C4-2B (cell line): ENCODE measurements at regions not wholly inside any gene's neighbourhood (a gene's known extent, or its start where the extent isn't known, plus 50 kb on each side); places are given as distances from the start of the nearest gene placed in this dataset.

Experiments
- H3K27ac ChIP-seq: fragments of 450-650 bp; 2 replicates; pipeline ENCODE4 v1.5.1; 2017
- ZFX ChIP-seq: fragments of 450-650 bp; IDR thresholded peaks from 2 replicates; pipeline ENCODE4 v1.6.1; 2017
- TF ChIP-seq, protein P1 (sequence below): fragments of 450-650 bp; conservative IDR thresholded peaks from 2 replicates; pipeline ENCODE4 v1.5.1; 2017; ENCODE audit warnings: mild to moderate bottlenecking

DNA sequence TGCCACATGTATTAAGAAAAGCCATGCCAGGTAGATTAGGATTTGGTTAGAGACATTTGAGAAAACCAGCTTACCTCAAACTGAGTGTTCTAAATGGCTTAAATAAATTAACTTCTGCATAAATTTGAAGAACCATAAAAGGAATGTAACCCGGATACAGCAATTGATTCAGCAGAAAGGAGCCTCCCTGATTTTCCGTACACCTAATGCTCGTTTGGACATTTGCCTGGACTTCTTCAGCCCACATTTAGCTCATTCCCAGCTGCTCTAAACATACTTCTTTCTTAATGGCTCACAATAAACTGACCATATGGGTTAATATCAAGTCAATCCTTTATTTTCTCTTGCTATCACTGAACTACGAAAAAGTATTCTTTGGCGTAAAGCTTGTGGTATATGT lies 392.4 kb downstream of the ZNF516 start:
- TF ChIP-seq, protein P1, sequence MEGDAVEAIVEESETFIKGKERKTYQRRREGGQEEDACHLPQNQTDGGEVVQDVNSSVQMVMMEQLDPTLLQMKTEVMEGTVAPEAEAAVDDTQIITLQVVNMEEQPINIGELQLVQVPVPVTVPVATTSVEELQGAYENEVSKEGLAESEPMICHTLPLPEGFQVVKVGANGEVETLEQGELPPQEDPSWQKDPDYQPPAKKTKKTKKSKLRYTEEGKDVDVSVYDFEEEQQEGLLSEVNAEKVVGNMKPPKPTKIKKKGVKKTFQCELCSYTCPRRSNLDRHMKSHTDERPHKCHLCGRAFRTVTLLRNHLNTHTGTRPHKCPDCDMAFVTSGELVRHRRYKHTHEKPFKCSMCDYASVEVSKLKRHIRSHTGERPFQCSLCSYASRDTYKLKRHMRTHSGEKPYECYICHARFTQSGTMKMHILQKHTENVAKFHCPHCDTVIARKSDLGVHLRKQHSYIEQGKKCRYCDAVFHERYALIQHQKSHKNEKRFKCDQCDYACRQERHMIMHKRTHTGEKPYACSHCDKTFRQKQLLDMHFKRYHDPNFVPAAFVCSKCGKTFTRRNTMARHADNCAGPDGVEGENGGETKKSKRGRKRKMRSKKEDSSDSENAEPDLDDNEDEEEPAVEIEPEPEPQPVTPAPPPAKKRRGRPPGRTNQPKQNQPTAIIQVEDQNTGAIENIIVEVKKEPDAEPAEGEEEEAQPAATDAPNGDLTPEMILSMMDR, result no peak
- TF ChIP-seq ZFX, result no peak

DNA sequence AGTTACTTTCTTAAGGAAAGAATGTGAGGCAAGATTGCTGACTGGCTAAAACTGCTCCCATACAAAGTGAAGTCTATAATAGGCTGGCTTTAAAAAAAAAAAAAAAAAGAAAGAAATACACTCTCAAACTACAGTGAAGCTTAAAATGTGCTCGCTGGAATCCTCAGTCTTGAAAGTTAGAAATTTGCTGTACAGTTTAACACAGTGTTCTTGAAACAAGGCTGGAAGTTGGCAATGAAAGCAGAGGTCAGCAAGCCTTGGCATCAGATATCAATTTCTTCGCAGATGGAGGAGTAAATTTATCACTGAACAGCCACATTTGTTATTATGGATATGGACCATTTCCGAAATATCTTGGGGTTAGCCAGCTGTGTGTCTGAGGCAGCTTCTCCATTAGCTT lies 392.9 kb downstream of the ZNF516 start:
- TF ChIP-seq, protein P1, result no peak
- no peak for TF ChIP-seq ZFX

More for the DNA sequence above, 392.4 kb downstream of the ZNF516 start:
- no peak overlapping the region for H3K27ac ChIP-seq

DNA sequence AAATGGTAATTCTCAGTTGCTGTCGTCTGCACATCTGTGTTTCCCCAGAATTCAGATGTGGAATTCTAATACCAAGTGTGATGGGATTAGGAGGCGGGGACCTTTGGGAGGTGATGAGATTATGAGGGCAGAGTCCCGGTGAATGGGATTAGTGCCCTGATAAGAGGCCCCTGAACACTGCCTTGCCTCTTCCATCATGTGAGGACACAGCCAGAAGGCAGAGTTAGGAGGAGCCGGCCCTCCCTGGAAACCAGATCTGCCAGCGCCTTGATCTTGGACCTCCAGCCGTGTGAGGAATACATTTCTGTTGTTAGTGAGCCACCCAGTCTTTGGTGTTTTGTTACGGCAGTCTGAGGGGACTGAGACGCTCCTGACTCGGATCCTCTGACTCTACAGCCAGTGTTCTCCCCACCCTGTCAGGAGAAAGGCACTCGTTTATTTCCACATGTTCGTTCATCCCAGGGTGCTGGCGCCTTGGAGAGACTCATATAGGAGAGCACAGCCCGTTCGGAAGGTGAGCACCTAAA lies 395.0 kb downstream of the ZNF516 start:
- H3K27ac ChIP-seq, result no peak overlapping the region
- no peak for TF ChIP-seq ZFX
- TF ChIP-seq, protein P1, result no peak

More for the DNA sequence above, 392.9 kb downstream of the ZNF516 start:
- no peak overlapping the region for H3K27ac ChIP-seq

DNA sequence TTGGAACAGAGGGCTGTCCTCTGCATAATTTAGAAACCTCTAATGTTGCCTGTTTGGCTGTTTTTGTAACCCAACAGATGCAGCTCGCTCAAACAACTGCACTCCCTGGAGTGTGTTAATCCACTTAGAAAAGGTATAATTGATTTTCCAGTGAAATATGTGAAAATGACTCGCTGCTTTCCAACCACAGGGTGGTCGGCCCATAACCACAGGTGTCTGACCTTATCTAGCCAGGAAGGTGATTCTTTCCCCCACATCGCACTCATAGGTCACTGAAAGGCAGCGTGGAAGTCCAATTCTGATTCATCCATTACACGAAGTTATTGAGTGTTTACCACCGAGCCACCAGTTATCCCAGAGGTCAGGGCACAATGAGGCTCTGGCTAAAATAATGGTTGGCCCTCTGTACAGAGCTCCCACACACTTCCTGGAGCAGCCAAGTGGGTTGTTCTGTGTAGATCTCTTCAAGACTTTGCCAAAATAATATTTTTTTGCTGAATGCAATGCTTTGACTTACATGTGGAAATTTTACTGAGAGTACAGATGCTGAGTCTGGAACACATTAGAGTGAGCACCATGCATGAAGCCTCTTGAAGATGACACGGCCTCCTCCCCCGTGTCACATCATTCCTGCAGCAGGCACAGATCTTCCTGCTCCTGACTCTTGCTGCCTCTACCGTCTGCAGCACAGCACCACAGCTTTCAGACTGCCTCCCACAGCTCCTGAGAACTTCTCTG lies 396.2 kb downstream of the ZNF516 start:
- TF ChIP-seq ZFX, result no peak
- TF ChIP-seq, protein P1, result no peak
- H3K27ac ChIP-seq, result no peak overlapping the region

DNA sequence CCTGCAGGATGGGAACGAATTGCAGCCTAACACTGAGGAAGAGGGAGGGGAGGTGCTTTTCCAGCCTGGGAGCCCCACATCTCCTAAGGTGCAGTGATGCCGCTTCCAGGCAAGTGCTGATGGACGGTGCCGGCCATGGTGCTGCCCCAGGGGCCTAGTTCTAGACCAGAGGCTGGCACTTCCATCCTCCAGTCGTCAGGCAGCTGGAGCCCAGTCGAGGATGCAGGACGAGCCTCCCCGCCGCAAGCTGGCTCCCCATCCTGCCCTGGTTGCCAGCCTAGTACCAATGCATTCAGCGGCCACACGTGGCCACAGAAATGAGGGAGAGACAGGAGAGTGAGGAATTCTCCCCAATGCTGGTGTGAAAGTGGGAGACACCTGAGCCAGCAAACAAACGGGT lies 413.5 kb downstream of the ZNF516 start:
- no peak for TF ChIP-seq ZFX
- TF ChIP-seq, protein P1, result no peak

DNA sequence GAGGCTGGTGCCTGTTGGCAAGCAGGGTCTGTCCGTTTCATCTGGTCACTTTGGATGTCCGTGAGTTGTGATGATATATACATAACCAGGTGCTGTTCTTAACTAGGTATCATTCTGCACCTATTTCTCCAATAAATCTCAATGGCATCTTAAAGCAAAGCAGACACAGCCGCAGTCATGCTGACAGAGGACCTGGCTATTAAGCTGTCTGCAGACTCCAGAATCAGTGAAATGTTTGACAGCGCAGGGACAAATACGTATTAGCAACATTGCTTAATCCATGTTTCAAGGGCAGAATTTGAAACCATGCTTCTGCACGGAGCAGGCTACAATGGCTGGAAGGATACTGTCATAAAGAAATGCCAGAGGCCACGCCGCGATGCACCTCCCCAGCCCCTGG lies 414.6 kb downstream of the ZNF516 start:
- no peak for TF ChIP-seq ZFX
- TF ChIP-seq, protein P1, result no peak
- no peak overlapping the region for H3K27ac ChIP-seq

More for the DNA sequence above, 413.5 kb downstream of the ZNF516 start:
- H3K27ac ChIP-seq, result no peak overlapping the region

DNA sequence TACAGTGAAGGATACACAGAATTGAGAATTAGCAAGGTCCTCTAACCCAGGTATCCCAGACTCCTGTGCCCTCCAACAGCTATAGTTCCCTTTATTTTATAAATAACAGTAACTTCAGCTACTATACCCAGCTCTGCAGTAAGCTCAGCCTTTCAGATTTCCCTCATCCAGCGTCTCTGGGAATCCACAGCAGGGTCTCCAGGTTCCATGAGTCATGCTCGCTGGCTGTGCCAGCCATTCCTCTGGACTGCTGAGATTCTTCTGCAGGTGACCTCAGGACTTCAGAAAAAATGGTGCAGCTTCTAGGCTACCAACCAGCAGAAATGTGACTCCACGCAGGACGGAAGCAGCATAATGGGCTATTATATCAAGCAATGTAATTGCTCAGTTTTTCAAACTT lies 419.3 kb downstream of the ZNF516 start:
- TF ChIP-seq, protein P1, result no peak
- no peak for TF ChIP-seq ZFX
- H3K27ac ChIP-seq, result no peak overlapping the region
